ENCODE measurements at regions not wholly inside any gene's neighbourhood (a gene's known extent, or its start where the extent isn't known, plus 50 kb on each side); places are given as distances from the start of the nearest gene placed in this dataset.

- Histone ChIP-seq H3K4me1 (ENCODE audit: insufficient read depth, low read length, severe bottlenecking) (no peaks in the 10 kb centered on the region), H2AFZ (ENCODE audit: low read length) (no peak overlapping the region), H3K27ac (ENCODE audit: low read depth, low read length, poor library complexity, severe bottlenecking) (no peak overlapping the region)
These were observed 147.7 kb downstream of the RBM46 start for GRCh38 chr4:154928640-154929257.

DNA sequence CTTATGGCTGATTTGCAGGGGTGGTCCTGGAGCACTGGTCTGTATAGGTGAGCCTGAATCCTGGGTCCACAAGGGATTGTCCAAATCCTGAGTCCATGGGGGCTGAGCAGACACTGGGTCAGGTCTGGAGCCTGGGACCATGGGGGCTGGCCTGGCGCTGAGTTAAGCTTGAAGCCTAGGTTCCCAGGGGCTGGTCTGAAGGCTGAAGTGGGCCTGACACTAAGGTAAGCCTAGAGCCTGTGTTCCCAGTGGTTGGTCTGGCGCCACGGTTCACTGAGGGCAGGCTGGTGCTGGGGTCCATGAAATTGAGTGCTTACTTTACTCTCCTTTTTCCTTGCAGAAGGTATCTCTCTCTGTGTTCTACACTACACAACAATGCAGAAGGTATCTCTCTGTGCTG is 155.8 kb downstream of the RBM46 start:
- TF ChIP-seq EZH2 (IDR thresholded peaks at IDR 0.05; ENCODE audit: borderline replicate concordance, low read length) (no peak), CTCF (IDR thresholded peaks at IDR 0.05; ENCODE audit: low read length) (no peak)
- H3K27me3 ChIP-seq (ENCODE audit: insufficient read depth, low read length), result no peaks in the 10 kb centered on the region
- no peaks in the 10 kb centered on the region for H3F3A ChIP-seq (ENCODE audit: insufficient read depth, low read length)
- no peaks in the 10 kb centered on the region for H3K4me1 ChIP-seq (ENCODE audit: insufficient read depth, low read length, severe bottlenecking)
- no peak overlapping the region for H3K27ac ChIP-seq (ENCODE audit: low read depth, low read length, poor library complexity, severe bottlenecking)
- no peak overlapping the region for H3K4me2 ChIP-seq (ENCODE audit: low read length)
- H4K20me1 ChIP-seq (ENCODE audit: insufficient read depth, low read length), result no peaks in the 10 kb centered on the region
- no peaks in the 10 kb centered on the region for H3K79me2 ChIP-seq (ENCODE audit: insufficient read depth, low read length)
- no peak overlapping the region for H3K4me3 ChIP-seq (ENCODE audit: low read depth, low read length, poor library complexity, severe bottlenecking)
- H3K36me3 ChIP-seq (ENCODE audit: insufficient read depth, low read length), result no peaks in the 10 kb centered on the region
- no peak overlapping the region for H3K9ac ChIP-seq (ENCODE audit: low read length)
- no peaks in the 10 kb centered on the region for H3K9me2 ChIP-seq (ENCODE audit: low read depth, low read length)
- no peaks in the 10 kb centered on the region for H3K9me3 ChIP-seq (ENCODE audit: low read length)
- H2AFZ ChIP-seq (ENCODE audit: low read length), result no peak overlapping the region

More at GRCh38 chr4:154928640-154929257, 147.7 kb downstream of the RBM46 start:
- Histone ChIP-seq H3K4me2 (ENCODE audit: low read length) (no peak overlapping the region), H3F3A (ENCODE audit: insufficient read depth, low read length) (no peaks in the 10 kb centered on the region), H3K79me2 (ENCODE audit: insufficient read depth, low read length) (no peaks in the 10 kb centered on the region), H3K9me3 (ENCODE audit: low read length) (no peaks in the 10 kb centered on the region), H4K20me1 (ENCODE audit: insufficient read depth, low read length) (no peaks in the 10 kb centered on the region), H3K27me3 (ENCODE audit: insufficient read depth, low read length) (no peaks in the 10 kb centered on the region), H3K36me3 (ENCODE audit: insufficient read depth, low read length) (no peaks in the 10 kb centered on the region), H3K9me2 (ENCODE audit: low read depth, low read length) (no peaks in the 10 kb centered on the region), H3K9ac (ENCODE audit: low read length) (no peak overlapping the region), H3K4me3 (ENCODE audit: low read depth, low read length, poor library complexity, severe bottlenecking) (no peak overlapping the region)
- no peak for TF ChIP-seq EZH2 (IDR thresholded peaks at IDR 0.05; ENCODE audit: borderline replicate concordance, low read length)
- TF ChIP-seq CTCF (IDR thresholded peaks at IDR 0.05; ENCODE audit: low read length), result no peak

DNA sequence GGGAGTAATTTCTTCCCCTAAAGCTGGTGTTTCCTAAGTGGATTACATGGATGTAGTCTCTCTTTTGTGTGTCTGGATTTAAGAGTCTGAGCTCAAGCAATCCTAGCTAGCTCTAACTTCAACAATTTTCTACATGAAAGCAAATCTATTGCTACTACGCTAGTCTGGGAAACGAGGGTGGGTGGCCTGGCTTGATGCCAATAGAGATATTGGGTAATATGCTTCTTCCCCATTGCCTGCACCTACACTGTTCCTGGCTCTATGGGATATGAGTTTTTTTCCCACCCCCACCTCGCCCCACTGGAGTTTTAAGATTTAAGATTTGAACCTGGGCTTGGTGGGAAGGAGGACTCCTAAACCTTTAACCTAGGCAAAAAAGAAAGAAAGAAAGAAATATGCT is 158.8 kb downstream of the RBM46 start:
- Histone ChIP-seq H3K9me3 (ENCODE audit: low read length) (no peaks in the 10 kb centered on the region), H3K79me2 (ENCODE audit: insufficient read depth, low read length) (no peaks in the 10 kb centered on the region), H3K36me3 (ENCODE audit: insufficient read depth, low read length) (no peaks in the 10 kb centered on the region), H3K4me2 (ENCODE audit: low read length) (no peak overlapping the region), H4K20me1 (ENCODE audit: insufficient read depth, low read length) (no peaks in the 10 kb centered on the region), H3K4me3 (ENCODE audit: low read depth, low read length, poor library complexity, severe bottlenecking) (no peak overlapping the region), H3K27ac (ENCODE audit: low read depth, low read length, poor library complexity, severe bottlenecking) (no peak overlapping the region), H3K4me1 (ENCODE audit: insufficient read depth, low read length, severe bottlenecking) (no peaks in the 10 kb centered on the region), H3K9ac (ENCODE audit: low read length) (no peak overlapping the region), H3F3A (ENCODE audit: insufficient read depth, low read length) (no peaks in the 10 kb centered on the region), H2AFZ (ENCODE audit: low read length) (no peak overlapping the region), H3K27me3 (ENCODE audit: insufficient read depth, low read length) (no peaks in the 10 kb centered on the region), H3K9me2 (ENCODE audit: low read depth, low read length) (no peaks in the 10 kb centered on the region)
- TF ChIP-seq EZH2 (IDR thresholded peaks at IDR 0.05; ENCODE audit: borderline replicate concordance, low read length) (no peak), CTCF (IDR thresholded peaks at IDR 0.05; ENCODE audit: low read length) (no peak)
